ENCODE measurements at regions not wholly inside any gene's neighbourhood (a gene's known extent, or its start where the extent isn't known, plus 50 kb on each side); places are given as distances from the start of the nearest gene placed in this dataset.

DNA sequence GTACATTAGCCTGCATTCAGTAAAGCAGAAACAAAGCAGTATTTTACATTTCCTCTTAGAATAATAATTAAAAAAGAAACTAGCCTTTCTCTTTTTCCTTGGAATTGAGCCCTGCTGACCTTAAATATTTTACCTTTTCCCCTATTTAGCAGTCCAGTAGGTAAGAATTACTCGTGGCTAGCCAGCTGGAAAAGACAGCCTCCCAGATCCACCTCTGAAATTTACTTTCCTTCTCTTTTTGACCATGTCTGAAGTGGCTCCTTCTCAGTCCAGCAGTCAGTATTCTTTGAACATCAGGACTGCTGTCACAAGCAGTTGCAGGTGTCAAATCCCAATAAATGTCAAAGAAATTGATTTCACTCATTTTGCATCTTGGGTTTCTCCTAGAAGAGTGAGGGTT, 311.5 kb upstream of the DCBLD2 start:
- Histone ChIP-seq H3K27me3 (ENCODE audit: insufficient read depth, low read length, poor library complexity, severe bottlenecking) (no peaks in the 10 kb centered on the region), H3K9me2 (replicated peaks; ENCODE audit: low read depth, low read length) (no peaks in the 10 kb centered on the region), H4K20me1 (ENCODE audit: insufficient read depth, low read length, poor library complexity, severe bottlenecking) (no peaks in the 10 kb centered on the region), H3K36me3 (ENCODE audit: insufficient read depth, low read length) (no peaks in the 10 kb centered on the region), H3K79me2 (ENCODE audit: insufficient read depth, low read length) (no peaks in the 10 kb centered on the region), H3K9ac (ENCODE audit: low read depth, low read length, poor library complexity, severe bottlenecking) (no peak overlapping the region), H3K4me1 (ENCODE audit: insufficient read depth, low read length, poor library complexity, severe bottlenecking) (no peaks in the 10 kb centered on the region), H3K4me2 (ENCODE audit: low read depth, low read length, poor library complexity, severe bottlenecking) (no peak overlapping the region), H2AFZ (ENCODE audit: low read length) (no peak overlapping the region), H3K4me3 (ENCODE audit: low read length, poor library complexity, severe bottlenecking) (no peak overlapping the region), H3K9me3 (ENCODE audit: insufficient read depth, low read depth, low read length) (no peaks in the 10 kb centered on the region), H3F3A (ENCODE audit: low read depth) (no peaks in the 10 kb centered on the region)
- TF ChIP-seq EZH2phosphoT487 (IDR thresholded peaks at IDR 0.05; ENCODE audit: borderline replicate concordance) = no peak
- TF ChIP-seq, protein P1, sequence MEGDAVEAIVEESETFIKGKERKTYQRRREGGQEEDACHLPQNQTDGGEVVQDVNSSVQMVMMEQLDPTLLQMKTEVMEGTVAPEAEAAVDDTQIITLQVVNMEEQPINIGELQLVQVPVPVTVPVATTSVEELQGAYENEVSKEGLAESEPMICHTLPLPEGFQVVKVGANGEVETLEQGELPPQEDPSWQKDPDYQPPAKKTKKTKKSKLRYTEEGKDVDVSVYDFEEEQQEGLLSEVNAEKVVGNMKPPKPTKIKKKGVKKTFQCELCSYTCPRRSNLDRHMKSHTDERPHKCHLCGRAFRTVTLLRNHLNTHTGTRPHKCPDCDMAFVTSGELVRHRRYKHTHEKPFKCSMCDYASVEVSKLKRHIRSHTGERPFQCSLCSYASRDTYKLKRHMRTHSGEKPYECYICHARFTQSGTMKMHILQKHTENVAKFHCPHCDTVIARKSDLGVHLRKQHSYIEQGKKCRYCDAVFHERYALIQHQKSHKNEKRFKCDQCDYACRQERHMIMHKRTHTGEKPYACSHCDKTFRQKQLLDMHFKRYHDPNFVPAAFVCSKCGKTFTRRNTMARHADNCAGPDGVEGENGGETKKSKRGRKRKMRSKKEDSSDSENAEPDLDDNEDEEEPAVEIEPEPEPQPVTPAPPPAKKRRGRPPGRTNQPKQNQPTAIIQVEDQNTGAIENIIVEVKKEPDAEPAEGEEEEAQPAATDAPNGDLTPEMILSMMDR (conservative IDR thresholded peaks at IDR 0.05; ENCODE audit: low read length) = no peak

GRCh38 chr3:99211309-99211708, 309.8 kb upstream of the DCBLD2 start:
- TF ChIP-seq, protein P1 (conservative IDR thresholded peaks at IDR 0.05; ENCODE audit: low read length) = no peak
- TF ChIP-seq EZH2phosphoT487 (IDR thresholded peaks at IDR 0.05; ENCODE audit: borderline replicate concordance) = no peak

DNA sequence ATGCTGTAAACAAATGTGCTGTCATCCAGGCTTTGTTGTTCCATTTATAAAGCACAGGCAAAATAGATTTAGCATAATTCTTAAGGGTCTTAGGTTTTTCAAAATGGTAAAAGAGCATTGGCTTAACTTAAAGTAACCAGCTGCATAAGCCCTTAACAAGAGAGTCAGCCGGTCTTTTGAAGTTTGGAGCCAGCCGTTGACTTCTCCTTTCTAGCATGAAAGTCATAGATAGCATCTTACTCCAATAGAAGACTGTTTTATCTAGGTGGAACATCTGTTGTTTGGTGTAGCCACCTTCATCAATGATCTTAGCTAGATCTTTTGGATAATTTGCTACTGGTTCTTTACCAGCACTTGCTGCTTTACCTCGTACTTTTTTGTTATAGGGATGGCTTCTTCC, 297.5 kb upstream of the DCBLD2 start:
- H3K4me2 ChIP-seq (ENCODE audit: low read depth, low read length, poor library complexity, severe bottlenecking) = no peak overlapping the region
- H3K9ac ChIP-seq (ENCODE audit: low read depth, low read length, poor library complexity, severe bottlenecking) = no peak overlapping the region
- H2AFZ ChIP-seq (ENCODE audit: low read length) = no peak overlapping the region
- H3K4me1 ChIP-seq (ENCODE audit: insufficient read depth, low read length, poor library complexity, severe bottlenecking) = no peaks in the 10 kb centered on the region
- H3K9me2 ChIP-seq (replicated peaks; ENCODE audit: low read depth, low read length) = no peaks in the 10 kb centered on the region
- H3K4me3 ChIP-seq (ENCODE audit: low read length, poor library complexity, severe bottlenecking) = no peak overlapping the region
- no peaks in the 10 kb centered on the region for H3K9me3 ChIP-seq (ENCODE audit: insufficient read depth, low read depth, low read length)
- no peaks in the 10 kb centered on the region for H3K36me3 ChIP-seq (ENCODE audit: insufficient read depth, low read length)
- H4K20me1 ChIP-seq (ENCODE audit: insufficient read depth, low read length, poor library complexity, severe bottlenecking) = no peaks in the 10 kb centered on the region
- H3K79me2 ChIP-seq (ENCODE audit: insufficient read depth, low read length) = no peaks in the 10 kb centered on the region
- H3K27me3 ChIP-seq (ENCODE audit: insufficient read depth, low read length, poor library complexity, severe bottlenecking) = no peaks in the 10 kb centered on the region
- no peaks in the 10 kb centered on the region for H3F3A ChIP-seq (ENCODE audit: low read depth)
- TF ChIP-seq, protein P1 (conservative IDR thresholded peaks at IDR 0.05; ENCODE audit: low read length) = no peak
- no peak for TF ChIP-seq EZH2phosphoT487 (IDR thresholded peaks at IDR 0.05; ENCODE audit: borderline replicate concordance)

More at GRCh38 chr3:99211309-99211708, 309.8 kb upstream of the DCBLD2 start:
- no peaks in the 10 kb centered on the region for H3K79me2 ChIP-seq (ENCODE audit: insufficient read depth, low read length)
- no peaks in the 10 kb centered on the region for H4K20me1 ChIP-seq (ENCODE audit: insufficient read depth, low read length, poor library complexity, severe bottlenecking)
- H3K9me3 ChIP-seq (ENCODE audit: insufficient read depth, low read depth, low read length) = no peaks in the 10 kb centered on the region
- no peaks in the 10 kb centered on the region for H3K4me1 ChIP-seq (ENCODE audit: insufficient read depth, low read length, poor library complexity, severe bottlenecking)
- H3K36me3 ChIP-seq (ENCODE audit: insufficient read depth, low read length) = no peaks in the 10 kb centered on the region
- H3K9ac ChIP-seq (ENCODE audit: low read depth, low read length, poor library complexity, severe bottlenecking) = no peak overlapping the region
- H3K4me2 ChIP-seq (ENCODE audit: low read depth, low read length, poor library complexity, severe bottlenecking) = no peak overlapping the region
- no peaks in the 10 kb centered on the region for H3K27me3 ChIP-seq (ENCODE audit: insufficient read depth, low read length, poor library complexity, severe bottlenecking)
- H2AFZ ChIP-seq (ENCODE audit: low read length) = no peak overlapping the region
- H3K9me2 ChIP-seq (replicated peaks; ENCODE audit: low read depth, low read length) = no peaks in the 10 kb centered on the region
- no peak overlapping the region for H3K4me3 ChIP-seq (ENCODE audit: low read length, poor library complexity, severe bottlenecking)
- no peaks in the 10 kb centered on the region for H3F3A ChIP-seq (ENCODE audit: low read depth)
